ENCODE measurements at regions not wholly inside any gene's neighbourhood (a gene's known extent, or its start where the extent isn't known, plus 50 kb on each side); places are given as distances from the start of the nearest gene placed in this dataset.

GRCh38 chr9:95382433-95382832 lies 64.9 kb upstream of the FANCC start:
- H3K27ac ChIP-seq (replicated peaks) = no peak overlapping the region
- intact Hi-C loops (cut with micrococcal nuclease) = no loop called here
- no peak for TF ChIP-seq CTCF (IDR thresholded peaks at IDR 0.05; ENCODE audit: borderline replicate concordance)
- no peaks in the 10 kb centered on the region for H3K36me3 ChIP-seq
- H3K9me3 ChIP-seq (replicated peaks) = no peaks in the 10 kb centered on the region
- no peaks in the 10 kb centered on the region for H3K4me1 ChIP-seq
- H3K27me3 ChIP-seq (ENCODE audit: low read depth) = peaks cover 40% of the 10 kb centered on the region
- H3K4me3 ChIP-seq = no peak overlapping the region
- DNase-seq = no peak

DNA sequence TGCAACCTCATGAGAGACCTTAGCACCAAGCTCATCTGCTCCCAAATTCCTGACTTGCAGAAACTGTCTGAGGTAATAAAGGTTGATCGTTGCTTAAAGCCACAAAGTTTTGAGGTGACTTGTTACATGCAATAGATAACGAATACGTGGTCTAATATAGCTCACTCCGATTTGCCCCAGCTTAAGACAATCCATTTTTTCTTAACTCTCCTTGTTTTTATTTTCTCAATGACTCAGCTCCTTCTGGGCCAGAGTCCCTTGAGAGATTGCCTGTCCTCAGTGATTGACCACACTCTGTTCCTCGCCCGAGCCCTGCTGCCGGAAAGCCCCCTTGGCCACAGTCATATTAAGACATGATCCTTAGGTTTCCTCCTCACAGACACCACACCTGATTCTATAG lies 63.7 kb upstream of the FANCC start:
- H3K27ac ChIP-seq (replicated peaks) = no peak overlapping the region
- H3K4me3 ChIP-seq = no peak overlapping the region
- TF ChIP-seq CTCF (IDR thresholded peaks at IDR 0.05; ENCODE audit: borderline replicate concordance) = no peak
- intact Hi-C loops (cut with micrococcal nuclease) = no loop called here
- H3K4me1 ChIP-seq = no peaks in the 10 kb centered on the region
- H3K27me3 ChIP-seq (ENCODE audit: low read depth) = peaks cover 35% of the 10 kb centered on the region
- H3K36me3 ChIP-seq = no peaks in the 10 kb centered on the region
- no peaks in the 10 kb centered on the region for H3K9me3 ChIP-seq (replicated peaks)
- DNase-seq = no peak

- intact Hi-C loops (cut with micrococcal nuclease) = no loop called here
- H3K4me3 ChIP-seq = no peak overlapping the region
- no peak for DNase-seq
- TF ChIP-seq CTCF (IDR thresholded peaks at IDR 0.05; ENCODE audit: borderline replicate concordance) = no peak
- H3K27me3 ChIP-seq (ENCODE audit: low read depth) = peaks cover 35% of the 10 kb centered on the region
- H3K27ac ChIP-seq (replicated peaks) = no peak overlapping the region
- H3K36me3 ChIP-seq = no peaks in the 10 kb centered on the region
- H3K4me1 ChIP-seq = no peaks in the 10 kb centered on the region
- no peaks in the 10 kb centered on the region for H3K9me3 ChIP-seq (replicated peaks)
Observed at GRCh38 chr9:95379630-95380029, 62.1 kb upstream of the FANCC start.

GRCh38 chr9:95373782-95374487 lies 56.4 kb upstream of the FANCC start:
- H3K4me3 ChIP-seq = no peak overlapping the region
- no peaks in the 10 kb centered on the region for H3K4me1 ChIP-seq
- no peak overlapping the region for H3K27ac ChIP-seq (replicated peaks)
- intact Hi-C loops (cut with micrococcal nuclease) = no loop called here
- peaks cover 35% of the 10 kb centered on the region for H3K27me3 ChIP-seq (ENCODE audit: low read depth)
- no peaks in the 10 kb centered on the region for H3K36me3 ChIP-seq
- no peaks in the 10 kb centered on the region for H3K9me3 ChIP-seq (replicated peaks)
- TF ChIP-seq CTCF (IDR thresholded peaks at IDR 0.05; ENCODE audit: borderline replicate concordance) = no peak
- DNase-seq = no peak

DNA sequence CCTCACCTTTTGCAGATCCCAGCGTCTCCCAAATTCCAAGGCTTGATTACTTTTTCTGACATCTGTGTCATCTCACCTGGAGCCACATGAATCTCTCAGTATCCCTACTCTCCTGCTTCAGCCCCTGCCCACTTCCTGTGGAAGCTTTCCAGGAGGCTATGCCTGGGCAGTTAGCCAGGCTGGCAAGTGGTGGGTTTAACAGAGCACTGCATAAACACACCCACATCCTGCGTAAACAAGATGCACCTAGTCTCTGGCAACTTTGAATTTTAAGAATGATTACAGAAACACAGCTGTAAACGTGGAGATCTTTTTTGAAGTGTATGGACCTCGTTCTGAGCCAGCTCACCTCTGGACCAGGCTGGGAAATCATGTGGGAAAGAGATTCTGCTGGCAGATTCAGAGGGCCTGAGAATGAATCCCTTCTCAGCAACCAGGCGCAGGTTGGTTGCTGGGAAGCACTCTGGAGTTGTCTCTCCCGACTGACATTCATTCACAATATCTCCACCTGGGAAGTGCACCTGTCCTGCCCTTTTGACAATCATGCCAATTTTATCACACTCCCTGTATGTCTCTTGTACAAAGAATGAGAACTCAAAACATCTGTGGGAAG lies 55.7 kb upstream of the FANCC start:
- no peak for DNase-seq
- Histone ChIP-seq H3K4me1 (no peaks in the 10 kb centered on the region), H3K27ac (replicated peaks) (no peak overlapping the region), H3K36me3 (no peaks in the 10 kb centered on the region), H3K4me3 (no peak overlapping the region), H3K9me3 (replicated peaks) (no peaks in the 10 kb centered on the region), H3K27me3 (ENCODE audit: low read depth) (peaks cover 38% of the 10 kb centered on the region)
- no peak for TF ChIP-seq CTCF (IDR thresholded peaks at IDR 0.05; ENCODE audit: borderline replicate concordance)
- intact Hi-C loops (cut with micrococcal nuclease) = no loop called here
